ENCODE measurements at regions not wholly inside any gene's neighbourhood (a gene's known extent, or its start where the extent isn't known, plus 50 kb on each side); places are given as distances from the start of the nearest gene placed in this dataset.

DNA sequence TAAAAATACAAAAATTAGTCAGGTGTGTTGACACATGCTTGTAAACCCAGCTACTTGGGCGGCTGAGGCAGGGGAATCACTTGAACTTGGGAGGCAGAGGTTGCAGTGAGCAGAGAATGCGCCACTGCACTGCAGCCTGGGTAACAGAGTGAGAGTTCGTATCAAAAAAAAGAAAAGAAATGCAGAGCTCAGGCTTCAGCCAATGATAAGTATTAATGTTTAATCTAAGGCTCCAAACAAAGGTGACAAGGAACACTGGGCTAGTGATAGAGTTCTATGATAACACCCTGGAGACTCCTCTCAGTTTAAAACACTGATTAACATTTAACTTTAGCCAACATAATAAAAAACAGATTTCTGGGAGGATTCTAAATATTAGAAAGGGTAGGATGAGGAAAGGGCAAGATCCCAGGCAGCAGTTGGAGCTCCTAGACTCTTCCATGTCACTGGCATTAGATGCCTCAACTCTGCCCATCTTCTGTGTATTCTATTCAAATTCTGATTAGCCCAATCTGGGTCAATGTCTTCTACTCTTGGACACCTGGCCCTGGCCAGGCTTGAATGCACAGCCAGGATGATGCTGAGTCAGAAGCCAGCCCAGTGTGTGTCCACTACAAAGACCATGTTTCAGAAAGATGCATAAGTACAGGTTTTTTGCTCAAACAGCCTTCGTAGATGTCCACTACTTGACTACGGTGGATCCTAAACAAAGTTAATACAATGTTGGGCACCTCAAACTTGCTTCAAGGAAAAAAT, 91.0 kb upstream of the FAM169A start:
- TF ChIP-seq, protein P1, sequence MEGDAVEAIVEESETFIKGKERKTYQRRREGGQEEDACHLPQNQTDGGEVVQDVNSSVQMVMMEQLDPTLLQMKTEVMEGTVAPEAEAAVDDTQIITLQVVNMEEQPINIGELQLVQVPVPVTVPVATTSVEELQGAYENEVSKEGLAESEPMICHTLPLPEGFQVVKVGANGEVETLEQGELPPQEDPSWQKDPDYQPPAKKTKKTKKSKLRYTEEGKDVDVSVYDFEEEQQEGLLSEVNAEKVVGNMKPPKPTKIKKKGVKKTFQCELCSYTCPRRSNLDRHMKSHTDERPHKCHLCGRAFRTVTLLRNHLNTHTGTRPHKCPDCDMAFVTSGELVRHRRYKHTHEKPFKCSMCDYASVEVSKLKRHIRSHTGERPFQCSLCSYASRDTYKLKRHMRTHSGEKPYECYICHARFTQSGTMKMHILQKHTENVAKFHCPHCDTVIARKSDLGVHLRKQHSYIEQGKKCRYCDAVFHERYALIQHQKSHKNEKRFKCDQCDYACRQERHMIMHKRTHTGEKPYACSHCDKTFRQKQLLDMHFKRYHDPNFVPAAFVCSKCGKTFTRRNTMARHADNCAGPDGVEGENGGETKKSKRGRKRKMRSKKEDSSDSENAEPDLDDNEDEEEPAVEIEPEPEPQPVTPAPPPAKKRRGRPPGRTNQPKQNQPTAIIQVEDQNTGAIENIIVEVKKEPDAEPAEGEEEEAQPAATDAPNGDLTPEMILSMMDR (conservative IDR thresholded peaks at IDR 0.05; ENCODE audit: control insufficient read depth, insufficient read depth, low read depth, low read length) = no peak
- no peak for DNase-seq (ENCODE audit: low read depth)
- no peak overlapping the region for H3K4me3 ChIP-seq (ENCODE audit: control insufficient read depth, low read depth, low read length)

DNA sequence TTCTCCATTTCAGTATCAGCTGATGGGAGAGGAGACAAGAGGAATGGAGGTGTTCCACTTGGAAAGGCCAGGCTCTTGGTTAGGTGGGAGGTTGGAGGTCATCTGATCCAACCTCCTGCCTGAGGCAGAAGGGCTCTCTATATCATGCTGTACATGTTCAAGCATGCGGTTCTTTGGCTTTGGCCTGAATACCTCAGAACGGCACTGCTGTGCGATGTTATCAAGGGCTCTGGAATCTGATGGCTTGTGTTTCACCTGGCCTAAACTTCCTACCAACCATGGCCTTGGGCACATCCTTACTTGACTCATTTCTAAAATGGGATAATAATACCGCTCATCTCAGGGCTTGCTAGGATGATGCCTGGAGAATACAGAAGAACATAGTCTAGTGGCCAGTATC, 90.1 kb upstream of the FAM169A start:
- H3K4me3 ChIP-seq (ENCODE audit: control insufficient read depth, low read depth, low read length) = no peak overlapping the region
- DNase-seq (ENCODE audit: low read depth) = no peak
- TF ChIP-seq, protein P1 (conservative IDR thresholded peaks at IDR 0.05; ENCODE audit: control insufficient read depth, insufficient read depth, low read depth, low read length) = no peak

DNA sequence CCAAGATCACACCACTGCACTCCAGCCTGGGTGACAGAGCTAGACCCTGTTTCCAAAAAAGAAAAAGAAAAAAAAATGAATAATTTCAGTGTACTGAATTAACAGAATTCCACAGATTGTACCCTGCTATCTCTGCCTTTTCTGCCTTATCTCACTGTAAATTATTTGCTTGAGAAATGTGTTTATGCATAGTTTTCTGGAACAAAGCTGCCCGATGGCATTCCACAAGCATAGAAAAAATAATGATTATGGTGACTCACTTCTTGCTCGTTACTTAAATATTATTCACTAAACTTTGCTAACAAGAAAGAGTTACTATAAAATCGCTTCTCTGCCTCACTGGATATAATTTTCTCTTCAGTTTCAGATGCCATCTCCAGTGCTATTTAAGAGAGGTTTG, 88.7 kb upstream of the FAM169A start:
- no peak overlapping the region for H3K4me3 ChIP-seq (ENCODE audit: control insufficient read depth, low read depth, low read length)
- peak; percentile 33 for DNase-seq (ENCODE audit: low read depth)
- TF ChIP-seq, protein P1 (conservative IDR thresholded peaks at IDR 0.05; ENCODE audit: control insufficient read depth, insufficient read depth, low read depth, low read length) = no peak

DNA sequence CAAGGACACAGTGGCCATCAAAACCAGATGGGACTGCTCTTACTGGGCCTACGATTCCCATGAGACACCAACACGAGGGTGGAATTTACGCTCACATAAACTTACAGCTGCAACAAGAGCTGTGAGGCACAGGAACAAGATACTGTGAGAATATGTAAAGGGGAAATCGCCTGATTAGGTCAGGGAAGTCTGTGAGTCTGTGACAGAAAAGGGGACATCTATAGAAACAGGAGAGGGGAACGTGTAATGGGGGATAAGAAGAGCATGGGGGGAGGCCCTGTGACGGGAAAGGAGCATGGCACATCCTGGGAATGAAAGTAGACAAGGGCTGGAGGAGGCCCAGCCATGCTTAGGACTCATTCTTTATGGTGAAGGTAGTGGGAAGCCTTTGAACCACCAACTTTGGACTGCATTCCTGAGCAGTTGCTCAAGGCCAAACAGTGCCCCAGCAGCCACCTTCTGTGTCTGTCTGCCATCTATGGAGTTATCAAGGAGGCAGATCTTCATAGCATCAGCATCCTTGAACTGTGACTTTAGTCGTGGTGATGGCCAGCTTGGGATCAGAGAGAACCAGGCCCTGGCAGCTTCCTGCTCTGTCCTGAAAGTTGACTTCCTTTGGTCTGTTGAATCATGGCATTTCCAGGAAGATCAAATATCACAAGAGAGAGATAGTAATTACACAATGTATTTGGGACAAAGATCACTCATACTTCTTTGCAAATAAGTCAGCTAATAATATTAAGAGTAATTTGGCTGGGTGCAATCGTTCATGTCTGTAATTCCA, 87.9 kb upstream of the FAM169A start:
- TF ChIP-seq, protein P1 (conservative IDR thresholded peaks at IDR 0.05; ENCODE audit: control insufficient read depth, insufficient read depth, low read depth, low read length) = no peak
- DNase-seq (ENCODE audit: low read depth) = peak; percentile 56
- H3K4me3 ChIP-seq (ENCODE audit: control insufficient read depth, low read depth, low read length) = no peak overlapping the region

DNA sequence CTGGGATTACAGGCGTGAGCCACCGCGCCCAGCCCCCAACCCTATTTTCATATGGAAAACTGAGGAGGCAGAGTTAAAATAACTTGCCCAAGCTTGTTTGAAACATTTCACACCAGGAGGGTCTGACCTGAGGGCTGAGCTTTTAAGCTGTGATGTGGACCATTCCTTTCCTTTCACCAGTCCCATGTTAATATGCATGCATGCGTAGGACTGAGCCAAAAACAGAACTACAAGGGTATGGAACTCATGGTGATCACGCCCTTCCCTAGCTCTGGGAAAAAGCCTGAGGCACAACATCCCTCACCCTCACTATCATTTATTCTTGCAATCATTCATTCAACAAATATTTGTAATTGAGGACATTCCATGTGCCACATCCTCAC, 87.4 kb upstream of the FAM169A start:
- DNase-seq (ENCODE audit: low read depth) = no peak
- TF ChIP-seq, protein P1 (conservative IDR thresholded peaks at IDR 0.05; ENCODE audit: control insufficient read depth, insufficient read depth, low read depth, low read length) = no peak
- no peak overlapping the region for H3K4me3 ChIP-seq (ENCODE audit: control insufficient read depth, low read depth, low read length)

DNA sequence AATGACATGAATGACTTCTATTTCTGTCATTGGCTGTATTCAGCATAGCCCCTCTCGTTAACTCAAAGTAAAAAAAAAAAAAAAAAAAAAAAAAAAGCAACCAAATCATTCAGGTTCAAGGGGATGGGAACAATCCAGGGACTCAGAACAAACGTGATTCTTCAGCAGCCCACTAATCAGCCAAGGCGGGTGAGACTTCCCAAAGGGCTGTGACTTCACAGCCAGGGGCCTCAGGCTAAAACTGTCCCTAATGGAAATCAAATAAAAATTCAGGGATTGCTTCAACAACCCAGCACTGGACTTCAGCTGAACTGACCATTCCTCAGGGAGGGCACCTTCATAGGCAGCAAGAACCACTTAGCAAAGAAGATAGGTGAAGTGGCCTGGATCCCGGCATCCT, 86.2 kb upstream of the FAM169A start:
- no peak for DNase-seq (ENCODE audit: low read depth)
- H3K4me3 ChIP-seq (ENCODE audit: control insufficient read depth, low read depth, low read length) = no peak overlapping the region
- TF ChIP-seq, protein P1 (conservative IDR thresholded peaks at IDR 0.05; ENCODE audit: control insufficient read depth, insufficient read depth, low read depth, low read length) = no peak
